Breast epithelium (tissue), 4 donors: ENCODE measurements at regions not wholly inside any gene's neighbourhood (a gene's known extent, or its start where the extent isn't known, plus 50 kb on each side); places are given as distances from the start of the nearest gene placed in this dataset.

ENCODE experiments used
- DNase-seq, 2 donors: peaks; one replicate each; pipeline ENCODE4 v3.0.0-alpha.2; 2019; ENCODE audit warnings: low spot score in 2 of 2
- H3K27ac ChIP-seq, 2 donors: fragments of 200-600 bp; sonication (generic) in 1 of 2; one replicate each; pipeline ENCODE4 v1.5.1; 2016 to 2019; ENCODE audit warnings: mild to moderate bottlenecking in 1 of 2
- H3K27me3 ChIP-seq, 2 donors: fragments of 200-600 bp; sonication (generic) in 1 of 2; one replicate each; pipeline versions ENCODE4 v1.5.1 to v1.6.0; 2017 to 2019; ENCODE audit warnings: control low read depth in 1 of 2, mild to moderate bottlenecking in 1 of 2
- H3K36me3 ChIP-seq: fragments of 200-600 bp; one replicate; pipeline ENCODE4 v1.5.1; 2019
- H3K4me1 ChIP-seq, 2 donors: fragments of 200-600 bp; sonication (generic); one replicate each; pipeline ENCODE4 v1.5.1; 2016 to 2019; ENCODE audit warnings: control low read depth in 1 of 2
- H3K4me3 ChIP-seq, 3 donors: fragments of 200-600 bp; sonication (generic); 1 replicate in 2 of 3; 2 replicates in 1 of 3; pipeline ENCODE4 v1.5.1; 2016 to 2019; ENCODE audit warnings: mild to moderate bottlenecking in 3 of 3, moderate library complexity in 2 of 3
- H3K9me3 ChIP-seq, 2 donors: fragments of 200-600 bp; sonication (generic) in 1 of 2; one replicate each; pipeline ENCODE4 v1.5.1; 2016 to 2019; ENCODE audit warnings: control low read depth in 1 of 2
- CTCF ChIP-seq, 3 donors: fragments of 450-650 bp; IDR thresholded peaks; one replicate each; pipeline ENCODE4 v1.5.1; 2016 to 2017; ENCODE audit warnings: antibody characterized with exemption in 3 of 3, mild to moderate bottlenecking in 3 of 3, moderate library complexity in 3 of 3
- POLR2A ChIP-seq: fragments of 450-650 bp; IDR thresholded peaks from one replicate; pipeline ENCODE4 v1.6.1; 2016; ENCODE audit warnings: antibody characterized with exemption, mild to moderate bottlenecking, moderate library complexity
- POLR2AphosphoS5 ChIP-seq, 3 donors: sonication (generic); formaldehyde crosslinking; IDR thresholded peaks; one replicate each; pipeline ENCODE4 v1.6.1; 2017; ENCODE audit warnings: antibody characterized with exemption in 3 of 3
- intact Hi-C: fragments of 100-400 bp; cut with DNase I; formaldehyde crosslinking; loops from one replicate; pipeline ENCODE4 v1.15.1; 2023; ENCODE audit warnings: low total_unique reads

- Histone ChIP-seq H3K36me3 (no peaks in the 10 kb centered on the region), H3K9me3 (no peaks in the 10 kb centered on the region), H3K27me3 (no peaks in the 10 kb centered on the region), H3K4me1 (no peaks in the 10 kb centered on the region), H3K27ac (no peak overlapping the region), H3K4me3 (no peak overlapping the region)
- no peak for DNase-seq
- no peak for TF ChIP-seq POLR2AphosphoS5 (IDR thresholded peaks at IDR 0.05)
- TF ChIP-seq CTCF (IDR thresholded peaks at IDR 0.05): no peak
- no peak for TF ChIP-seq POLR2A
- intact Hi-C loops: no loop called here
Observed at GRCh38 chr5:25436452-25436851, 791.7 kb upstream of the CDH10 start.

- Histone ChIP-seq H3K27ac (no peak overlapping the region), H3K4me3 (no peak overlapping the region), H3K4me1 (no peaks in the 10 kb centered on the region), H3K36me3 (no peaks in the 10 kb centered on the region), H3K9me3 (no peaks in the 10 kb centered on the region), H3K27me3 (no peaks in the 10 kb centered on the region)
- intact Hi-C loops: no loop called here
- TF ChIP-seq POLR2A: no peak
- no peak for TF ChIP-seq POLR2AphosphoS5 (IDR thresholded peaks at IDR 0.05)
- no peak for TF ChIP-seq CTCF (IDR thresholded peaks at IDR 0.05)
- DNase-seq: no peak
Observed at GRCh38 chr5:25435882-25436281, 791.1 kb upstream of the CDH10 start.

- intact Hi-C loops: no loop called here
- H3K36me3 ChIP-seq: no peaks in the 10 kb centered on the region
- H3K27me3 ChIP-seq: no peaks in the 10 kb centered on the region
- no peak overlapping the region for H3K27ac ChIP-seq
- no peak for TF ChIP-seq POLR2AphosphoS5 (IDR thresholded peaks at IDR 0.05)
- no peak for TF ChIP-seq POLR2A
- TF ChIP-seq CTCF (IDR thresholded peaks at IDR 0.05): no peak
- no peaks in the 10 kb centered on the region for H3K9me3 ChIP-seq
- no peak for DNase-seq
- H3K4me3 ChIP-seq: no peak overlapping the region
- H3K4me1 ChIP-seq: no peaks in the 10 kb centered on the region
Observed at GRCh38 chr5:25427240-25427639, 782.5 kb upstream of the CDH10 start.

GRCh38 chr5:25423271-25423670, 778.5 kb upstream of the CDH10 start:
- no peak overlapping the region for H3K4me3 ChIP-seq
- DNase-seq: no peak
- intact Hi-C loops: no loop called here
- no peaks in the 10 kb centered on the region for H3K4me1 ChIP-seq
- TF ChIP-seq POLR2AphosphoS5 (IDR thresholded peaks at IDR 0.05) (no peak), POLR2A (no peak), CTCF (IDR thresholded peaks at IDR 0.05) (no peak)
- no peaks in the 10 kb centered on the region for H3K36me3 ChIP-seq
- H3K27ac ChIP-seq: no peak overlapping the region
- H3K9me3 ChIP-seq: no peaks in the 10 kb centered on the region
- H3K27me3 ChIP-seq: no peaks in the 10 kb centered on the region

GRCh38 chr5:25419684-25420083, 774.9 kb upstream of the CDH10 start:
- no peak for DNase-seq
- no peak for TF ChIP-seq POLR2AphosphoS5 (IDR thresholded peaks at IDR 0.05)

GRCh38 chr5:25418978-25419377, 774.2 kb upstream of the CDH10 start:
- no peak overlapping the region for H3K27ac ChIP-seq
- H3K27me3 ChIP-seq: no peaks in the 10 kb centered on the region
- TF ChIP-seq CTCF (IDR thresholded peaks at IDR 0.05) (no peak), POLR2A (no peak), POLR2AphosphoS5 (IDR thresholded peaks at IDR 0.05) (no peak)
- intact Hi-C loops: loop anchor here (2.0 kb wide), 1 partner anchor 30 kb away; no protein-coding TSS in a partner anchor
- H3K36me3 ChIP-seq: no peaks in the 10 kb centered on the region
- no peaks in the 10 kb centered on the region for H3K9me3 ChIP-seq
- no peaks in the 10 kb centered on the region for H3K4me1 ChIP-seq
- DNase-seq: no peak
- H3K4me3 ChIP-seq: no peak overlapping the region

More at GRCh38 chr5:25419684-25420083, 774.9 kb upstream of the CDH10 start:
- Histone ChIP-seq H3K9me3 (no peaks in the 10 kb centered on the region), H3K27me3 (no peaks in the 10 kb centered on the region), H3K36me3 (no peaks in the 10 kb centered on the region), H3K27ac (no peak overlapping the region), H3K4me3 (no peak overlapping the region), H3K4me1 (no peaks in the 10 kb centered on the region)
- intact Hi-C loops: loop anchor here (2.0 kb wide), 1 partner anchor 31 kb away; no protein-coding TSS in a partner anchor
